ENCODE measurements at regions not wholly inside any gene's neighbourhood (a gene's known extent, or its start where the extent isn't known, plus 50 kb on each side); places are given as distances from the start of the nearest gene placed in this dataset.

DNA sequence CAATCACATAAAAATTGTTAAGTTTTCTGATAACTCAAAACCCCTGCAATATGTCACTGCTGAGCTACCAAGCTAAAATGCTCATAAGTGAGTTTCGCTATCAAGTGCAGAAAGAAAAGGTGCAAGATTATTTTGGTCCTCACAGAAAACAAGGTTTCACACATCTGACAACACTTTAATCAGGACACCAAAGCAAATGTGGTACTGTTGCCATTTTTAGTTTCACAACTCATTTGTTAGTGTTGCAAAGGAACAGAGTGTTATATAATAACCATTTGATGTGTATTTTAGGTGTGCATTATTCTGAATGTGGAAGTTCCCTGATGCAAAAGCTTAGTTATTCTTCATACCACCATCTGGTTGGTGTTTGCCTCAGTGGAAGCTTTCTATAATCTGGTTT lies 956.2 kb downstream of the DSC3 start:
- CTCF ChIA-PET = no interaction called here
- H3K9ac ChIP-seq (ENCODE audit: low read length) = no peak overlapping the region
- H3K27ac Mint-ChIP-seq = no peak overlapping the region
- POLR2A ChIA-PET = no interaction called here
- H3K27ac ChIP-seq (ENCODE audit: low read length in 2 of 2) = no peak overlapping the region
- H4K20me1 ChIP-seq (ENCODE audit: control insufficient read depth, insufficient read depth, low read length, poor library complexity, severe bottlenecking) = no peaks in the 10 kb centered on the region
- H2AFZ ChIP-seq (ENCODE audit: insufficient read depth, low read depth, low read length, poor library complexity, severe bottlenecking) = no peak overlapping the region
- H3K27me3 ChIP-seq (replicated peaks in 1 of 4; ENCODE audit: control extremely low read depth in 1 of 4, control insufficient read depth in 3 of 4, insufficient read depth in 4 of 4, low read length in 3 of 4) = no peaks in the 10 kb centered on the region
- H3K9me3 Mint-ChIP-seq (ENCODE audit: insufficient read depth) = no peaks in the 10 kb centered on the region
- intact Hi-C loops (cut with micrococcal nuclease) = no loop called here
- H3K4me1 Mint-ChIP-seq = no peaks in the 10 kb centered on the region
- H3K27me3 Mint-ChIP-seq = no peaks in the 10 kb centered on the region
- H3K4me3 Mint-ChIP-seq = no peak overlapping the region
- no peak overlapping the region for H3K4me3 ChIP-seq (ENCODE audit: control extremely low read depth in 1 of 5, extremely low read depth in 1 of 5, insufficient read depth in 1 of 5, low read depth in 2 of 5, low read length in 4 of 5)
- no CpG with 5 or more reads among the region's 1 CpG for WGBS (ENCODE audit: insufficient coverage)
- DNase-seq (no peak), ATAC-seq (ENCODE audit: low read depth) (no peak)
- no peak for TF ChIP-seq EZH2 (IDR thresholded peaks at IDR 0.05; ENCODE audit: borderline replicate concordance, insufficient read depth, low read depth, low read length, poor library complexity, severe bottlenecking)
- TF ChIP-seq, protein P1, sequence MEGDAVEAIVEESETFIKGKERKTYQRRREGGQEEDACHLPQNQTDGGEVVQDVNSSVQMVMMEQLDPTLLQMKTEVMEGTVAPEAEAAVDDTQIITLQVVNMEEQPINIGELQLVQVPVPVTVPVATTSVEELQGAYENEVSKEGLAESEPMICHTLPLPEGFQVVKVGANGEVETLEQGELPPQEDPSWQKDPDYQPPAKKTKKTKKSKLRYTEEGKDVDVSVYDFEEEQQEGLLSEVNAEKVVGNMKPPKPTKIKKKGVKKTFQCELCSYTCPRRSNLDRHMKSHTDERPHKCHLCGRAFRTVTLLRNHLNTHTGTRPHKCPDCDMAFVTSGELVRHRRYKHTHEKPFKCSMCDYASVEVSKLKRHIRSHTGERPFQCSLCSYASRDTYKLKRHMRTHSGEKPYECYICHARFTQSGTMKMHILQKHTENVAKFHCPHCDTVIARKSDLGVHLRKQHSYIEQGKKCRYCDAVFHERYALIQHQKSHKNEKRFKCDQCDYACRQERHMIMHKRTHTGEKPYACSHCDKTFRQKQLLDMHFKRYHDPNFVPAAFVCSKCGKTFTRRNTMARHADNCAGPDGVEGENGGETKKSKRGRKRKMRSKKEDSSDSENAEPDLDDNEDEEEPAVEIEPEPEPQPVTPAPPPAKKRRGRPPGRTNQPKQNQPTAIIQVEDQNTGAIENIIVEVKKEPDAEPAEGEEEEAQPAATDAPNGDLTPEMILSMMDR (IDR thresholded peaks at IDR 0.05) = no peak
- no peaks in the 10 kb centered on the region for H3K79me2 ChIP-seq (ENCODE audit: control insufficient read depth, insufficient read depth, low read length)
- no peaks in the 10 kb centered on the region for H3K4me1 ChIP-seq (ENCODE audit: control insufficient read depth in 2 of 2, insufficient read depth in 2 of 2, low read length in 2 of 2)
- H3K36me3 ChIP-seq (replicated peaks in 1 of 2; ENCODE audit: control extremely low read depth in 1 of 2, control insufficient read depth in 1 of 2, extremely low read depth in 1 of 2, insufficient read depth in 2 of 2, low read length in 1 of 2) = no peaks in the 10 kb centered on the region
- H3K9me3 ChIP-seq (ENCODE audit: control extremely low read depth in 1 of 3, control insufficient read depth in 2 of 3, insufficient read depth in 1 of 3, low read length in 2 of 3) = peaks cover 0 to 12% (median 0%) of the 10 kb centered on the region in 3 donors
- no peak overlapping the region for H3K4me2 ChIP-seq (replicated peaks; ENCODE audit: low read depth, low read length, poor library complexity, severe bottlenecking)

DNA sequence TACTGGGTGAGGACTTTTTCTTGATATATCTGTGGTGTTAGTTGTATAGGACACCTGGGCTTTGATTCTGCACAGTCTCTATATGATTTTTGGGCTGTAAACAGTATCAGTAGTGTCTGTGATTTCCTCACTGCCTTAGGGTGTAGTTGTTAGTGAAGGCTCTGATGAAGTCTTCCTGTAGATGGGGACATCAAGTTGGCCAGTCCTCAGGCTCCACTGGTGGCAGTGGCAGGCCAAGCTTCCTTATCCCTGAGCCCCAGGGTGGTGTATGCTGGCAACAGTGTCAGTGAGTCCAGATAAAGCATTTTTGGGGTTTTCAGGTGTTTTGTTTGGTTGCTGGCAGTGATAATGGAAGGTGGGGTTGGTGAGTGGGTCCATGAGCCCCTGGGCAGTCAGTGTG lies 961.4 kb downstream of the DSC3 start:
- Histone ChIP-seq H3K27ac (ENCODE audit: low read length in 2 of 2) (no peak overlapping the region), H3K36me3 (replicated peaks in 1 of 2; ENCODE audit: control extremely low read depth in 1 of 2, control insufficient read depth in 1 of 2, extremely low read depth in 1 of 2, insufficient read depth in 2 of 2, low read length in 1 of 2) (no peaks in the 10 kb centered on the region), H3K79me2 (ENCODE audit: control insufficient read depth, insufficient read depth, low read length) (no peaks in the 10 kb centered on the region), H3K4me3 (ENCODE audit: control extremely low read depth in 1 of 5, extremely low read depth in 1 of 5, insufficient read depth in 1 of 5, low read depth in 2 of 5, low read length in 4 of 5) (no peak overlapping the region), H3K9me3 (ENCODE audit: control extremely low read depth in 1 of 3, control insufficient read depth in 2 of 3, insufficient read depth in 1 of 3, low read length in 2 of 3) (peaks cover 0 to 11% (median 0%) of the 10 kb centered on the region in 3 donors), H3K4me1 (ENCODE audit: control insufficient read depth in 2 of 2, insufficient read depth in 2 of 2, low read length in 2 of 2) (no peaks in the 10 kb centered on the region), H3K27me3 (replicated peaks in 1 of 4; ENCODE audit: control extremely low read depth in 1 of 4, control insufficient read depth in 3 of 4, insufficient read depth in 4 of 4, low read length in 3 of 4) (no peaks in the 10 kb centered on the region), H3K9ac (ENCODE audit: low read length) (no peak overlapping the region), H4K20me1 (ENCODE audit: control insufficient read depth, insufficient read depth, low read length, poor library complexity, severe bottlenecking) (no peaks in the 10 kb centered on the region), H2AFZ (ENCODE audit: insufficient read depth, low read depth, low read length, poor library complexity, severe bottlenecking) (no peak overlapping the region), H3K4me2 (replicated peaks; ENCODE audit: low read depth, low read length, poor library complexity, severe bottlenecking) (no peak overlapping the region)
- Mint-ChIP-seq H3K4me1 (no peaks in the 10 kb centered on the region), H3K27me3 (no peaks in the 10 kb centered on the region), H3K4me3 (no peak overlapping the region), H3K9me3 (ENCODE audit: insufficient read depth) (no peaks in the 10 kb centered on the region), H3K27ac (no peak overlapping the region)
- TF ChIP-seq, protein P1 (IDR thresholded peaks at IDR 0.05) = no peak
- no peak for TF ChIP-seq EZH2 (IDR thresholded peaks at IDR 0.05; ENCODE audit: borderline replicate concordance, insufficient read depth, low read depth, low read length, poor library complexity, severe bottlenecking)
- CTCF ChIA-PET = no interaction called here
- ATAC-seq (ENCODE audit: low read depth) (no peak), DNase-seq (no peak)
- intact Hi-C loops (cut with micrococcal nuclease) = no loop called here
- POLR2A ChIA-PET = no interaction called here

Measured in B cell (primary cell).